Heart right ventricle (tissue), 16 donors: ENCODE measurements at regions not wholly inside any gene's neighbourhood (a gene's known extent, or its start where the extent isn't known, plus 50 kb on each side); places are given as distances from the start of the nearest gene placed in this dataset.

ENCODE experiments used
- ATAC-seq, 8 donors: fragments of 200-7000 bp; cut with Tn5 transposase; one replicate each; pipeline ENCODE4 v1.9.1; 2020; ENCODE audit warnings: mild to moderate bottlenecking in 8 of 8, moderate library complexity in 8 of 8, moderate number of reproducible peaks in 1 of 8
- DNase-seq, 2 donors: peaks; one replicate each; pipeline ENCODE4 v3.0.0-alpha.2; 2020
- H3K27ac ChIP-seq, 10 donors: fragments of 200-600 bp; sonication (generic) in 2 of 10; one replicate each; pipeline versions ENCODE4 v1.5.0 to v1.8.0; 2020 to 2022; ENCODE audit warnings: mild to moderate bottlenecking in 3 of 10
- H3K27me3 ChIP-seq, 7 donors: fragments of 200-600 bp; one replicate each; pipeline ENCODE4 v1.8.0; 2021 to 2022; ENCODE audit warnings: mild to moderate bottlenecking in 2 of 7
- H3K36me3 ChIP-seq, 9 donors: fragments of 200-600 bp; sonication (generic) in 1 of 9; one replicate each; pipeline versions ENCODE4 v1.5.0 to v1.8.0; 2020 to 2022; ENCODE audit warnings: mild to moderate bottlenecking in 2 of 9
- H3K4me1 ChIP-seq, 9 donors: fragments of 200-600 bp; sonication (generic) in 1 of 9; one replicate each; pipeline versions ENCODE4 v1.5.0 to v1.8.0; 2020 to 2022; ENCODE audit warnings: mild to moderate bottlenecking in 4 of 9
- H3K4me3 ChIP-seq, 10 donors: fragments of 200-600 bp; sonication (generic) in 2 of 10; one replicate each; pipeline versions ENCODE4 v1.5.0 to v1.8.0; 2020 to 2022; ENCODE audit warnings: mild to moderate bottlenecking in 7 of 10, moderate library complexity in 2 of 10
- H3K9me3 ChIP-seq, 11 donors: fragments of 200-600 bp in 10 of 11; sonication (generic) in 2 of 11; one replicate each; pipeline versions ENCODE4 v1.5.0 to v1.8.0; 2013 to 2022; ENCODE audit warnings: mild to moderate bottlenecking in 2 of 11, control low read depth in 1 of 11, moderate library complexity in 1 of 11
- WGBS, 2 donors: extraction: QIAGEN DNeasy Blood & Tissue Kit; methylation state at CpG; one replicate each; pipeline ENCODE4 v1.1.7; 2013; ENCODE audit warnings: inconsistent platforms in 1 of 2; 5-methylcytosine and 5-hydroxymethylcytosine counted together
- intact Hi-C, 10 donors: fragments of 100-400 bp; cut with DNase I; formaldehyde crosslinking; loops; one replicate each; pipeline versions ENCODE4 v1.11.1 to v1.14.2; 2022
- TF ChIP-seq, protein P1 (sequence below), 9 donors: fragments of 200-600 bp; sonication (generic) in 2 of 9; IDR thresholded peaks; one replicate each; pipeline versions ENCODE4 v1.5.0 to v1.8.0; 2021 to 2022; ENCODE audit warnings: antibody characterized with exemption in 9 of 9, mild to moderate bottlenecking in 5 of 9, moderate library complexity in 1 of 9
- donor health status: Arrhythmogenic right ventricular cardiomyopathy.
- donor health status: ischemic (EF 13 %, LVEDD 7.1; RV severe dilation, severe dysfunction).
- donor health status: healthy with polysubstance abuse.
- donor health status: DM: no; HTN: yes; CAD: no.
- donor health status: DM: no; HTN: no; CAD: no.
- donor health status: ischemic (EF 25% LVEDD 6.9; RV normal size, moderate dysfunction).
- donor health status: ischemic (EF 25% LVEDD 5.7; RV mildly dilated, moderate dysfunction).
- donor health status: healthy.
- donor health status: DM: yes; HTN: yes; CAD: no.
- donor health status: Ischemic cardiomyopathy.
- donor health status: ischemic (EF 35%, LVEDD 5.7; RV mildly dilated, moderate dysfunction).
- donor health status: nonischemic (EF 11% LVEDD 7.7; RV severe dilation, severe dysfunction).
- donor health status: DM: yes; HTN: yes; CAD: no.
- donor health status: PGD.
- donor health status: ischemic (EF 29% LVEDD 5.4; RV normal size, mild dysfunction).
- donor health status: nonischemic (EF 23%, LVEDD 6.1; RV moderate dilation, normal function).

DNA sequence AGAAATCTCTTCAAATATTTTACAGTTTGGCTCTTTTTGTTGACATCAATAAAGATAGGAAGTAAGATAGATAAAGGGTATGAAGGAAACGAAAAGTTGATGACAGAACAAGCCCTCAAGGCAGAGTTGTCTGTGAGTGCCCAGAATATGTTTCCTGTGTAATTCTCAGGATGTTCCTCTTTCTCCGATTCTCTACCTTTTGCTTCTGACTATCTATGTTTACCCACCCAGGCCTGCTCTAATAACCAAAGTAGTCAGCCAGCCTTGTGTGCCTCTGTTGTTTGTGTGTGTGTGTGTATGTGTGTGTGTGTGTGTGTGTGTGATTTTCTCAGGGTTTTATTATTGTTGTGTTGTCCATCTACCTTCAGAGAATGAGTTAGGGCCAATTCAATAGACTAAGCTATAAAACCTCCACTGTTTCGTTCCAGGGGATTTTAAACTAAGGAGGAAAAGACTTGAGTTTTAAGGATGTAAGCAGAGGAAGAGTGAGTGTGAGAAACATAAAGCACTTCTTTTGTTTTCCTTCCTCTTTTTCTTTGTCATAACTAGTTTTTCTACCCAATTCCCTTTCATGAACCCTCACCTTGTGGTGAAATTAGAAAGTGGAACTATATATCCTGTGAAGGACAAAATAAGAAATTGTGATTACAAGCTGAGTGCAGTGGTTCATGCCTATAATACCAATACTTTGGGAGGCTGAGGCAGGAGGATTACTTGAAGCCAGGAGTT, 627.4 kb upstream of the NR5A2 start:
- Histone ChIP-seq H3K36me3 (no peaks in the 10 kb centered on the region), H3K9me3 (no peaks in the 10 kb centered on the region), H3K27me3 (no peaks in the 10 kb centered on the region), H3K4me3 (no peak overlapping the region), H3K4me1 (peaks cover 0 to 3% (median 0%) of the 10 kb centered on the region in 9 donors), H3K27ac (no peak overlapping the region)
- TF ChIP-seq, protein P1, sequence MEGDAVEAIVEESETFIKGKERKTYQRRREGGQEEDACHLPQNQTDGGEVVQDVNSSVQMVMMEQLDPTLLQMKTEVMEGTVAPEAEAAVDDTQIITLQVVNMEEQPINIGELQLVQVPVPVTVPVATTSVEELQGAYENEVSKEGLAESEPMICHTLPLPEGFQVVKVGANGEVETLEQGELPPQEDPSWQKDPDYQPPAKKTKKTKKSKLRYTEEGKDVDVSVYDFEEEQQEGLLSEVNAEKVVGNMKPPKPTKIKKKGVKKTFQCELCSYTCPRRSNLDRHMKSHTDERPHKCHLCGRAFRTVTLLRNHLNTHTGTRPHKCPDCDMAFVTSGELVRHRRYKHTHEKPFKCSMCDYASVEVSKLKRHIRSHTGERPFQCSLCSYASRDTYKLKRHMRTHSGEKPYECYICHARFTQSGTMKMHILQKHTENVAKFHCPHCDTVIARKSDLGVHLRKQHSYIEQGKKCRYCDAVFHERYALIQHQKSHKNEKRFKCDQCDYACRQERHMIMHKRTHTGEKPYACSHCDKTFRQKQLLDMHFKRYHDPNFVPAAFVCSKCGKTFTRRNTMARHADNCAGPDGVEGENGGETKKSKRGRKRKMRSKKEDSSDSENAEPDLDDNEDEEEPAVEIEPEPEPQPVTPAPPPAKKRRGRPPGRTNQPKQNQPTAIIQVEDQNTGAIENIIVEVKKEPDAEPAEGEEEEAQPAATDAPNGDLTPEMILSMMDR (IDR thresholded peaks at IDR 0.05): no peak
- DNase-seq: no peak
- WGBS, 2 donors: 48 to 62% methylated on average over 3 of the region's 3 CpGs
- ATAC-seq: no peak
- intact Hi-C loops: loop anchor here in 1 of 10 donors (2.0 kb wide), 1 partner anchor 57 kb away; no protein-coding TSS in a partner anchor

- no peak overlapping the region for H3K27ac ChIP-seq
- H3K27me3 ChIP-seq: no peaks in the 10 kb centered on the region
- peaks cover 0 to 6% (median 0%) of the 10 kb centered on the region in 11 donors for H3K9me3 ChIP-seq
- H3K4me3 ChIP-seq: no peak overlapping the region
- TF ChIP-seq, protein P1 (IDR thresholded peaks at IDR 0.05): no peak
- H3K36me3 ChIP-seq: no peaks in the 10 kb centered on the region
- peaks cover 0 to 3% (median 0%) of the 10 kb centered on the region in 9 donors for H3K4me1 ChIP-seq
- 62 to 65% methylated on average over 1 of the region's 1 CpG for WGBS, 2 donors
- intact Hi-C loops: no loop called here
- DNase-seq (no peak), ATAC-seq (no peak)
These were observed 623.9 kb upstream of the NR5A2 start for GRCh38 chr1:199403531-199404116.

GRCh38 chr1:199404191-199404590, 623.3 kb upstream of the NR5A2 start:
- Histone ChIP-seq H3K27ac (no peak overlapping the region), H3K4me3 (no peak overlapping the region), H3K9me3 (peaks cover 0 to 6% (median 0%) of the 10 kb centered on the region in 11 donors), H3K36me3 (no peaks in the 10 kb centered on the region), H3K4me1 (peaks cover 0 to 3% (median 0%) of the 10 kb centered on the region in 9 donors), H3K27me3 (no peaks in the 10 kb centered on the region)
- ATAC-seq (no peak), DNase-seq (no peak)
- TF ChIP-seq, protein P1 (IDR thresholded peaks at IDR 0.05): no peak
- intact Hi-C loops: no loop called here

DNA sequence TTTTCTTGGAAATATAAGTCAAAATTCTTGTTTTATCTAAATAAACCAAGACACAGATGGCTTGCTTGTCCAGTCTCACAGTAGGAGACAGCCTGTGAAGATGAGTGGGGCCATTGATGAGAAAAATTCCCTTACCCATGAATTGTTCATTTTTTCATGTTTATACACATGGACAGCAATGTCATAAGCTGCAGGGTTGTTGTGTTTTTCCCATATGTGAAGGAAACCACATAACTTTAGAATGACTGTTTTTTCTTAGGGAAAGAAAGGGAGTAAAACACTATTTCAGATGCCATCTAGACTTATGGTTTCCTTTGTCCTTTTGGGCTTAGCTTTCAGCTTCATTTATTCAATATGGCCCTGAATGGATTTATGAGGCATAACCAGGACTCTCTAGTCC, 622.5 kb upstream of the NR5A2 start:
- TF ChIP-seq, protein P1 (IDR thresholded peaks at IDR 0.05): no peak
- ATAC-seq (no peak), DNase-seq (no peak)
- Histone ChIP-seq H3K4me3 (no peak overlapping the region), H3K27me3 (no peaks in the 10 kb centered on the region), H3K36me3 (no peaks in the 10 kb centered on the region), H3K4me1 (peaks cover 0 to 3% (median 0%) of the 10 kb centered on the region in 9 donors), H3K9me3 (peaks cover 0 to 6% (median 0%) of the 10 kb centered on the region in 11 donors), H3K27ac (no peak overlapping the region)
- intact Hi-C loops: no loop called here
